HCT116 (cell line): ENCODE measurements at regions not wholly inside any gene's neighbourhood (a gene's known extent, or its start where the extent isn't known, plus 50 kb on each side); places are given as distances from the start of the nearest gene placed in this dataset.

Experiments
- ATAC-seq: fragments of 200-7000 bp; cut with Tn5 transposase; 2 replicates; pipeline ENCODE4 v1.9.1; 2020; ENCODE audit warnings: mild to moderate bottlenecking, moderate library complexity
- BruUV-seq: library from RNA; stranded (reverse); fragments of 400-500 nt; replicated peaks from 2 replicates; lab custom pipeline; 2021; lab: Mats Ljungman, UMichigan
- CTCF ChIA-PET: fragments of 300-600 bp; sonication (Branson Sonifier 250); formaldehyde crosslinking; loops from one replicate; lab custom pipeline; 2021; ENCODE audit warnings: antibody characterized with exemption; lab: Charles Lee
- POLR2A ChIA-PET: fragments of 300-600, 350-600 bp; sonication (Branson Sonifier 250); formaldehyde crosslinking; loops from one replicate; lab custom pipeline; 2021; ENCODE audit warnings: antibody characterized with exemption; lab: Charles Lee
- RAD21 ChIA-PET, 2 experiments: fragments of 300-600 bp; sonication (Branson Sonifier 250); formaldehyde crosslinking; loops; one replicate each; lab custom pipeline; 2023; ENCODE audit warnings: low total read pairs in 2 of 2; ENCODE audit not compliant: uncharacterized antibody in 2 of 2, unreplicated experiment in 2 of 2, low non-redundant PET in 1 of 2; lab: Charles Lee
- DNase-seq: peaks from one replicate; pipeline ENCODE4 v3.0.0-alpha.2; 2010; ENCODE audit warnings: low read depth, low spot score
- H2AFZ ChIP-seq: fragments of 200-600 bp; shearing (Covaris generic), sonication (generic); 2 replicates; pipeline ENCODE4 v1.6.1; 2017; ENCODE audit warnings: low read depth, mixed run types, mixed read lengths, antibody characterized with exemption, low read length; ENCODE audit not compliant: poor library complexity, severe bottlenecking
- H3K27ac ChIP-seq: 2 replicates; pipeline ENCODE4 v1.5.1; 2012; ENCODE audit warnings: low read depth, low read length
- H3K27me3 ChIP-seq: fragments of 200-600 bp; sonication (generic); 2 replicates; pipeline ENCODE4 v1.6.1; 2016; ENCODE audit warnings: mixed run types, low read length, mixed read lengths; ENCODE audit not compliant: insufficient read depth
- H3K36me3 ChIP-seq, 2 experiments: fragments of 200-500 bp in 1 of 2; fragments of 200-600 bp in 1 of 2; sonication (Bioruptor generic) in 1 of 2; sonication (generic) in 1 of 2; 2 replicates each; pipeline versions ENCODE4 v1.5.1 to v1.6.1; 2014 to 2016; ENCODE audit warnings: low read length in 2 of 2, inconsistent platforms in 1 of 2, mixed read lengths in 1 of 2, mixed run types in 1 of 2; ENCODE audit not compliant: insufficient read depth in 2 of 2, control insufficient read depth in 1 of 2
- H3K4me1 ChIP-seq, 2 experiments: fragments of 200-600 bp in 1 of 2; sonication (generic) in 1 of 2; 2 replicates each; pipeline versions ENCODE4 v1.5.1 to v1.6.1; 2012 to 2017; ENCODE audit warnings: low read length in 2 of 2, inconsistent platforms in 1 of 2, mild to moderate bottlenecking in 1 of 2, mixed read lengths in 1 of 2, mixed run types in 1 of 2, moderate library complexity in 1 of 2; ENCODE audit not compliant: insufficient read depth in 2 of 2, control insufficient read depth in 1 of 2
- H3K4me2 ChIP-seq: fragments of 200-600 bp; sonication (generic); 2 replicates; pipeline ENCODE4 v1.6.1; 2017; ENCODE audit warnings: mixed run types, low read length, mixed read lengths
- H3K4me3 ChIP-seq, 2 experiments: fragments of 200-600 bp in 1 of 2; sonication (generic) in 1 of 2; replicated peaks in 1 of 2; 2 replicates each; pipeline ENCODE4 v1.5.1; 2011 to 2016; ENCODE audit warnings: low read length in 2 of 2, control low read depth in 1 of 2, low read depth in 1 of 2, mild to moderate bottlenecking in 1 of 2, mixed read lengths in 1 of 2, mixed run types in 1 of 2
- H3K79me2 ChIP-seq: fragments of 200-600 bp; sonication (generic); 2 replicates; pipeline ENCODE4 v1.6.1; 2017; ENCODE audit warnings: mild to moderate bottlenecking, mixed run types, low read length, moderate library complexity, mixed read lengths; ENCODE audit not compliant: insufficient read depth
- H3K9ac ChIP-seq: fragments of 200-600 bp; sonication (generic); 2 replicates; pipeline ENCODE4 v1.6.1; 2016; ENCODE audit warnings: low read length, mixed read lengths
- H3K9me2 ChIP-seq: fragments of 200-600 bp; sonication (generic), shearing (Covaris generic); 2 replicates; pipeline ENCODE4 v1.6.1; 2017; ENCODE audit warnings: mixed run types, mild to moderate bottlenecking, moderate library complexity; ENCODE audit not compliant: insufficient read depth
- H3K9me3 ChIP-seq, 2 experiments: fragments of 200-500 bp in 1 of 2; fragments of 200-600 bp in 1 of 2; sonication (Bioruptor generic) in 1 of 2; sonication (generic) in 1 of 2; 2 replicates each; pipeline ENCODE4 v1.6.1; 2014 to 2017; ENCODE audit warnings: low read length in 2 of 2, mixed read lengths in 2 of 2, inconsistent platforms in 1 of 2, low read depth in 1 of 2, mild to moderate bottlenecking in 1 of 2, mixed run types in 1 of 2, moderate library complexity in 1 of 2; ENCODE audit not compliant: control insufficient read depth in 1 of 2, insufficient read depth in 1 of 2
- H4K20me1 ChIP-seq: fragments of 200-600 bp; sonication (generic), shearing (Covaris generic); 2 replicates; pipeline ENCODE4 v1.6.1; 2017; ENCODE audit warnings: mixed run types, mild to moderate bottlenecking, moderate library complexity; ENCODE audit not compliant: insufficient read depth
- CEBPB ChIP-seq: IDR thresholded peaks from 2 replicates; pipeline ENCODE4 v1.6.1; 2012; ENCODE audit warnings: low read depth
- EZH2phosphoT487 ChIP-seq: fragments of 200-600 bp; IDR thresholded peaks from 2 replicates; pipeline ENCODE4 v1.6.1; 2018; ENCODE audit warnings: antibody characterized with exemption, borderline replicate concordance
- FOSL1 ChIP-seq: IDR thresholded peaks from 2 replicates; pipeline ENCODE4 v1.6.1; 2012; ENCODE audit warnings: low read depth
- JUND ChIP-seq: IDR thresholded peaks from 2 replicates; pipeline ENCODE4 v1.6.1; 2012
- MAX ChIP-seq: IDR thresholded peaks from 2 replicates; pipeline ENCODE4 v1.6.1; 2012
- POLR2A ChIP-seq: IDR thresholded peaks from 2 replicates; pipeline ENCODE4 v1.7.0; 2011; ENCODE audit warnings: borderline replicate concordance; ENCODE audit not compliant: insufficient read depth, insufficient read length; ENCODE audit errors: extremely low read depth
- POLR2AphosphoS5 ChIP-seq: IDR thresholded peaks from 2 replicates; pipeline ENCODE4 v1.6.1; 2011; ENCODE audit warnings: mild to moderate bottlenecking, low read depth, low read length, moderate library complexity
- RAD21 ChIP-seq: IDR thresholded peaks from 2 replicates; pipeline ENCODE4 v1.6.1; 2012; ENCODE audit warnings: low read depth, mild to moderate bottlenecking
- REST ChIP-seq: IDR thresholded peaks from 2 replicates; pipeline ENCODE4 v1.6.1; 2012; ENCODE audit warnings: low read depth
- SRF ChIP-seq: IDR thresholded peaks from 2 replicates; pipeline ENCODE4 v1.6.1; 2012; ENCODE audit warnings: low read depth
- TCF7L2 ChIP-seq: IDR thresholded peaks from 2 replicates; pipeline ENCODE4 v1.7.0; 2011; ENCODE audit warnings: borderline replicate concordance, inconsistent platforms; ENCODE audit not compliant: insufficient read depth, insufficient read length; ENCODE audit errors: extremely low read depth
- ZBTB33 ChIP-seq: IDR thresholded peaks from 2 replicates; pipeline ENCODE4 v1.6.1; 2011; ENCODE audit warnings: mild to moderate bottlenecking, low read length, moderate library complexity; ENCODE audit not compliant: insufficient replicate concordance; ENCODE audit errors: extremely low read depth
- ZFX ChIP-seq: fragments of 450-650 bp; IDR thresholded peaks from 2 replicates; pipeline ENCODE4 v1.6.1; 2017
- ZNF274 ChIP-seq: fragments of 200-500 bp; sonication (Bioruptor generic); IDR thresholded peaks from 2 replicates; pipeline ENCODE4 v1.6.1; 2014; ENCODE audit warnings: mild to moderate bottlenecking, low read depth, low read length, inconsistent platforms
- intact Hi-C: fragments of 100-400 bp; cut with micrococcal nuclease; formaldehyde crosslinking; loops from 2 replicates; pipeline ENCODE4 v1.10.0; 2022

- CTCF ChIA-PET, result no interaction called here
Observed at GRCh38 chr6:100132005-100132404, 138.0 kb upstream of the MCHR2 start.

GRCh38 chr6:100130630-100131029 is 136.6 kb upstream of the MCHR2 start:
- Histone ChIP-seq H3K9me3 (no peaks in the 10 kb centered on the region), H3K4me1 (no peaks in the 10 kb centered on the region), H3K9me2 (no peaks in the 10 kb centered on the region), H4K20me1 (no peaks in the 10 kb centered on the region), H3K27me3 (no peaks in the 10 kb centered on the region), H3K4me3 (no peak overlapping the region), H2AFZ (no peak overlapping the region), H3K9ac (no peak overlapping the region), H3K4me2 (no peak overlapping the region), H3K79me2 (no peaks in the 10 kb centered on the region), H3K36me3 (no peaks in the 10 kb centered on the region), H3K27ac (no peak overlapping the region)
- ChIA-PET CTCF (no interaction called here), RAD21 (no interaction called here), POLR2A (no interaction called here)
- ATAC-seq (no peak), DNase-seq (no peak)
- no TSS peak for BruUV-seq
- intact Hi-C loops, result no loop called here
- TF ChIP-seq TCF7L2, result no peak
- no peak for TF ChIP-seq POLR2AphosphoS5
- no peak for TF ChIP-seq POLR2A
- no peak for TF ChIP-seq ZNF274
- TF ChIP-seq SRF, result no peak
- no peak for TF ChIP-seq RAD21
- no peak for TF ChIP-seq JUND
- no peak for TF ChIP-seq REST
- TF ChIP-seq ZBTB33, result no peak

More at GRCh38 chr6:100132005-100132404, 138.0 kb upstream of the MCHR2 start:
- intact Hi-C loops, result no loop called here
- BruUV-seq, result no TSS peak
- TF ChIP-seq ZFX (no peak), CEBPB (no peak), EZH2phosphoT487 (no peak), MAX (no peak), POLR2AphosphoS5 (no peak), POLR2A (no peak), SRF (no peak), FOSL1 (no peak)
- TF ChIP-seq, all 23 proteins: peak for 0
- DNase-seq (no peak), ATAC-seq (no peak)
- Histone ChIP-seq H3K9me2 (no peaks in the 10 kb centered on the region), H3K4me3 (no peak overlapping the region), H3K27ac (no peak overlapping the region), H3K79me2 (no peaks in the 10 kb centered on the region), H3K9me3 (no peaks in the 10 kb centered on the region), H4K20me1 (no peaks in the 10 kb centered on the region), H3K4me2 (no peak overlapping the region), H3K27me3 (no peaks in the 10 kb centered on the region), H2AFZ (no peak overlapping the region), H3K36me3 (no peaks in the 10 kb centered on the region), H3K9ac (no peak overlapping the region), H3K4me1 (no peaks in the 10 kb centered on the region)
- POLR2A ChIA-PET, result no interaction called here
- RAD21 ChIA-PET, result no interaction called here
